HepG2 (cell line): ENCODE measurements at regions not wholly inside any gene's neighbourhood (a gene's known extent, or its start where the extent isn't known, plus 50 kb on each side); places are given as distances from the start of the nearest gene placed in this dataset.

Experiments
- HOXA3 ChIP-seq: sonication (generic); formaldehyde crosslinking; IDR thresholded peaks from 2 replicates; pipeline ENCODE4 v1.5.0; 2020; ENCODE audit warnings: missing genetic modification reagents
- HOXA7 ChIP-seq: sonication (generic); formaldehyde crosslinking; IDR thresholded peaks from 2 replicates; pipeline ENCODE4 v1.8.1; 2022; ENCODE audit warnings: mild to moderate bottlenecking, missing genetic modification reagents, moderate library complexity
- KLF11 ChIP-seq: IDR thresholded peaks from 2 replicates; pipeline ENCODE4 v1.6.1; 2016; ENCODE audit warnings: missing compliant biosample characterization
- NFAT5 ChIP-seq: sonication (generic); formaldehyde crosslinking; IDR thresholded peaks from 2 replicates; pipeline ENCODE4 v1.4.0; 2020; ENCODE audit warnings: missing genetic modification reagents
- ONECUT2 ChIP-seq: sonication (generic); formaldehyde crosslinking; IDR thresholded peaks from 2 replicates; pipeline ENCODE4 v1.4.0; 2020; ENCODE audit warnings: missing genetic modification reagents
- ZBTB39 ChIP-seq: sonication (generic); formaldehyde crosslinking; IDR thresholded peaks from 2 replicates; pipeline ENCODE4 v1.5.0; 2020; ENCODE audit warnings: missing genetic modification reagents
- ZNF232 ChIP-seq: sonication (generic); formaldehyde crosslinking; IDR thresholded peaks from 2 replicates; pipeline ENCODE4 v1.4.0; 2020; ENCODE audit warnings: missing genetic modification reagents, borderline replicate concordance
- ZNF598 ChIP-seq: sonication (generic); formaldehyde crosslinking; IDR thresholded peaks from 2 replicates; pipeline ENCODE4 v1.5.1; 2020; ENCODE audit warnings: mild to moderate bottlenecking, missing genetic modification reagents, borderline replicate concordance
- ZNF720 ChIP-seq: sonication (generic); formaldehyde crosslinking; IDR thresholded peaks from 2 replicates; pipeline ENCODE4 v1.4.0; 2020; ENCODE audit warnings: missing genetic modification reagents
- TF ChIP-seq, protein P1 (sequence below): sonication (generic); formaldehyde crosslinking; conservative IDR thresholded peaks from 2 replicates; pipeline ENCODE4 v1.4.0; 2020; ENCODE audit warnings: mild to moderate bottlenecking, missing genetic modification reagents, moderate library complexity

- TF ChIP-seq NFAT5 (CRISPR knock-in tag) (no peak), ONECUT2 (CRISPR knock-in tag) (no peak), ZNF232 (no peak), ZBTB39 (CRISPR knock-in tag) (no peak), HOXA3 (no peak), ZNF720 (no peak), HOXA7 (CRISPR knock-in tag) (no peak), ZNF598 (no peak), KLF11 (CRISPR knock-in tag) (no peak)
- TF ChIP-seq, protein P1, sequence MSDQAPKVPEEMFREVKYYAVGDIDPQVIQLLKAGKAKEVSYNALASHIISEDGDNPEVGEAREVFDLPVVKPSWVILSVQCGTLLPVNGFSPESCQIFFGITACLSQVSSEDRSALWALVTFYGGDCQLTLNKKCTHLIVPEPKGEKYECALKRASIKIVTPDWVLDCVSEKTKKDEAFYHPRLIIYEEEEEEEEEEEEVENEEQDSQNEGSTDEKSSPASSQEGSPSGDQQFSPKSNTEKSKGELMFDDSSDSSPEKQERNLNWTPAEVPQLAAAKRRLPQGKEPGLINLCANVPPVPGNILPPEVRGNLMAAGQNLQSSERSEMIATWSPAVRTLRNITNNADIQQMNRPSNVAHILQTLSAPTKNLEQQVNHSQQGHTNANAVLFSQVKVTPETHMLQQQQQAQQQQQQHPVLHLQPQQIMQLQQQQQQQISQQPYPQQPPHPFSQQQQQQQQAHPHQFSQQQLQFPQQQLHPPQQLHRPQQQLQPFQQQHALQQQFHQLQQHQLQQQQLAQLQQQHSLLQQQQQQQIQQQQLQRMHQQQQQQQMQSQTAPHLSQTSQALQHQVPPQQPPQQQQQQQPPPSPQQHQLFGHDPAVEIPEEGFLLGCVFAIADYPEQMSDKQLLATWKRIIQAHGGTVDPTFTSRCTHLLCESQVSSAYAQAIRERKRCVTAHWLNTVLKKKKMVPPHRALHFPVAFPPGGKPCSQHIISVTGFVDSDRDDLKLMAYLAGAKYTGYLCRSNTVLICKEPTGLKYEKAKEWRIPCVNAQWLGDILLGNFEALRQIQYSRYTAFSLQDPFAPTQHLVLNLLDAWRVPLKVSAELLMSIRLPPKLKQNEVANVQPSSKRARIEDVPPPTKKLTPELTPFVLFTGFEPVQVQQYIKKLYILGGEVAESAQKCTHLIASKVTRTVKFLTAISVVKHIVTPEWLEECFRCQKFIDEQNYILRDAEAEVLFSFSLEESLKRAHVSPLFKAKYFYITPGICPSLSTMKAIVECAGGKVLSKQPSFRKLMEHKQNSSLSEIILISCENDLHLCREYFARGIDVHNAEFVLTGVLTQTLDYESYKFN (CRISPR knock-in tag), result no peak
These were observed 312.2 kb upstream of the FAM98A start (continued) for GRCh38 chr2:33911327-33911726.
